Endothelial cell of umbilical vein (primary cell): ENCODE measurements at regions not wholly inside any gene's neighbourhood (a gene's known extent, or its start where the extent isn't known, plus 50 kb on each side); places are given as distances from the start of the nearest gene placed in this dataset.
A peak's percentile ranks its signal among the peaks of the same experiment; 100 is the strongest.

ENCODE experiments used
- BruUV-seq: library from RNA; stranded (reverse); fragments of 400-500 nt; replicated peaks from 2 replicates; lab custom pipeline; 2021; lab: Mats Ljungman, UMichigan
- CTCF ChIA-PET: fragments of 300-600, 350-600 bp; sonication (Branson Sonifier 250); formaldehyde crosslinking; loops from one replicate; lab custom pipeline; 2021; ENCODE audit warnings: antibody characterized with exemption, inconsistent platforms; lab: Charles Lee
- POLR2A ChIA-PET: fragments of 300-600, 350-600 bp; sonication (Branson Sonifier 250); formaldehyde crosslinking; loops from one replicate; lab custom pipeline; 2021; ENCODE audit warnings: antibody characterized with exemption, inconsistent platforms; lab: Charles Lee
- DNase-seq: peaks from one replicate; pipeline ENCODE4 v3.0.0-alpha.2; 2011; ENCODE audit warnings: low read depth, low spot score
- FAIRE-seq: peaks from 2 replicates; lab custom pipeline; 2011; peaks lifted over from hg19 to GRCh38; lab: Jason Lieb, UNC
- H2AFZ ChIP-seq: 2 replicates; pipeline ENCODE4 v1.6.0; 2012; ENCODE audit warnings: low read depth, low read length, control low read depth, inconsistent platforms
- H3K27ac ChIP-seq: 2 replicates; pipeline ENCODE4 v1.5.1; 2011; ENCODE audit warnings: low read depth, mild to moderate bottlenecking, control low read depth, low read length, moderate library complexity; ENCODE audit not compliant: insufficient read depth
- H3K27me3 ChIP-seq, 2 experiments: 2 replicates each; pipeline versions ENCODE4 v1.6.0 to v1.6.1; 2011; ENCODE audit warnings: low read length in 2 of 2, mixed read lengths in 1 of 2; ENCODE audit not compliant: control insufficient read depth in 2 of 2, insufficient read depth in 2 of 2
- H3K36me3 ChIP-seq, 2 experiments: 2 replicates in 1 of 2; 3 replicates in 1 of 2; pipeline ENCODE4 v1.5.1; 2011; ENCODE audit warnings: low read length in 2 of 2, mild to moderate bottlenecking in 1 of 2, moderate library complexity in 1 of 2; ENCODE audit not compliant: control insufficient read depth in 2 of 2, insufficient read depth in 2 of 2; ENCODE audit errors: extremely low read depth in 1 of 2
- H3K4me1 ChIP-seq: 3 replicates; pipeline ENCODE4 v1.5.1; 2011; ENCODE audit warnings: mild to moderate bottlenecking, low read length; ENCODE audit not compliant: control insufficient read depth, insufficient read depth; ENCODE audit errors: extremely low read depth
- H3K4me2 ChIP-seq: 2 replicates; pipeline ENCODE4 v1.6.1; 2011; ENCODE audit warnings: low read length, control low read depth, mixed read lengths; ENCODE audit not compliant: insufficient read depth
- H3K4me3 ChIP-seq, 3 experiments: fragments of 200-600 bp in 1 of 3; sonication (generic), shearing (Covaris generic) in 1 of 3; replicated peaks in 1 of 3; 2 replicates each; pipeline ENCODE4 v1.5.1; 2011 to 2016; ENCODE audit warnings: control low read depth in 3 of 3, low read length in 3 of 3, mild to moderate bottlenecking in 2 of 3, inconsistent platforms in 1 of 3, low read depth in 1 of 3, moderate library complexity in 1 of 3; ENCODE audit not compliant: insufficient read depth in 1 of 3
- H3K79me2 ChIP-seq: 2 replicates; pipeline ENCODE4 v1.6.0; 2012; ENCODE audit warnings: low read length, inconsistent platforms; ENCODE audit not compliant: control insufficient read depth, insufficient read depth
- H3K9ac ChIP-seq: replicated peaks from 2 replicates; pipeline ENCODE3; 2011; ENCODE audit warnings: low read length, control low read depth; ENCODE audit not compliant: insufficient read depth; ENCODE audit errors: extremely low read depth
- H3K9me1 ChIP-seq: replicated peaks from 3 replicates; pipeline ENCODE4 v1.6.0; 2011; ENCODE audit warnings: mild to moderate bottlenecking, low read length; ENCODE audit not compliant: control insufficient read depth, insufficient read depth; ENCODE audit errors: extremely low read depth
- H3K9me3 ChIP-seq: replicated peaks from 2 replicates; pipeline ENCODE4 v1.5.1; 2012; ENCODE audit warnings: low read length, inconsistent platforms; ENCODE audit not compliant: control insufficient read depth, insufficient read depth
- H4K20me1 ChIP-seq: replicated peaks from 2 replicates; pipeline ENCODE3; 2011; ENCODE audit warnings: mild to moderate bottlenecking, low read length; ENCODE audit not compliant: control insufficient read depth, insufficient read depth; ENCODE audit errors: extremely low read depth
- CTCF ChIP-seq, 2 donors: IDR thresholded peaks; 1 replicate in 1 of 2; 2 replicates in 1 of 2; pipeline ENCODE4 v1.5.1; 2011; ENCODE audit warnings: low read length in 2 of 2, mild to moderate bottlenecking in 2 of 2, moderate library complexity in 2 of 2, control low read depth in 1 of 2, inconsistent platforms in 1 of 2, low read depth in 1 of 2; ENCODE audit not compliant: insufficient read depth in 1 of 2; ENCODE audit errors: extremely low read depth in 1 of 2
- EZH2 ChIP-seq: IDR thresholded peaks from 2 replicates; pipeline ENCODE4 v1.6.1; 2012; ENCODE audit warnings: borderline replicate concordance, low read depth, mild to moderate bottlenecking, moderate library complexity, low read length, inconsistent platforms; ENCODE audit not compliant: severe bottlenecking
- FOS ChIP-seq: IDR thresholded peaks from 2 replicates; pipeline ENCODE4 v1.6.1; 2011; ENCODE audit warnings: mild to moderate bottlenecking, low read length, moderate library complexity, borderline replicate concordance; ENCODE audit not compliant: insufficient read depth
- GATA2 ChIP-seq: IDR thresholded peaks from 2 replicates; pipeline ENCODE4 v1.7.0; 2011; ENCODE audit warnings: low read depth, mild to moderate bottlenecking, moderate library complexity, mixed read lengths, low read length; ENCODE audit not compliant: insufficient read length, insufficient read depth
- JUN ChIP-seq: IDR thresholded peaks from 2 replicates; pipeline ENCODE4 v1.6.1; 2011; ENCODE audit warnings: borderline replicate concordance, low read depth; ENCODE audit not compliant: insufficient read length, insufficient read depth
- MAX ChIP-seq: IDR thresholded peaks from 2 replicates; pipeline ENCODE4 v1.6.1; 2011; ENCODE audit not compliant: insufficient read depth, insufficient read length
- MYC ChIP-seq: IDR thresholded peaks from one replicate; pipeline ENCODE4 v1.6.1; 2011; ENCODE audit warnings: mild to moderate bottlenecking, low read depth, low read length
- POLR2A ChIP-seq: IDR thresholded peaks from 2 replicates; pipeline ENCODE4 v1.6.1; 2012; ENCODE audit warnings: low read depth, mild to moderate bottlenecking, control low read depth, low read length
- POLR2AphosphoS5 ChIP-seq: IDR thresholded peaks from 2 replicates; pipeline ENCODE4 v1.6.1; 2012; ENCODE audit warnings: low read depth, mild to moderate bottlenecking, control low read depth, low read length, moderate library complexity; ENCODE audit not compliant: insufficient read depth
- dilution Hi-C: fragments of 300-500 bp; cut with MboI; formaldehyde crosslinking; loops from one replicate; pipeline ENCODE4 v1.15.0; 2019; ENCODE audit warnings: low sequenced_read_pairs; ENCODE audit not compliant: extremely low pct_ligation_motif_present
- intact Hi-C: fragments of 100-400 bp; cut with micrococcal nuclease; formaldehyde crosslinking; loops from one replicate; pipeline ENCODE4 v1.10.0; 2022

GRCh38 chr17:65290056-65290455, 152.9 kb downstream of the RGS9 start:
- ChIA-PET POLR2A (no interaction called here), CTCF (interaction anchor here (7.6 kb wide), 1 partner anchor 875 kb away, joined by 119 read pairs; no protein-coding TSS in a partner anchor)
- Histone ChIP-seq H4K20me1 (no peaks in the 10 kb centered on the region), H3K9me1 (no peaks in the 10 kb centered on the region), H3K27me3 (no peaks in the 10 kb centered on the region), H3K4me3 (no peak overlapping the region), H3K9me3 (no peaks in the 10 kb centered on the region), H3K36me3 (no peaks in the 10 kb centered on the region), H3K27ac (no peak overlapping the region), H3K9ac (no peak overlapping the region), H2AFZ (peak overlapping the region; percentile 9), H3K4me2 (peak overlapping the region; percentile 50), H3K79me2 (no peaks in the 10 kb centered on the region), H3K4me1 (peaks cover 24% of the 10 kb centered on the region)
- TF ChIP-seq GATA2 (peak; percentile 84), CTCF (IDR thresholded peaks at IDR 0.05; ENCODE audit: extremely low read depth in 1 of 2, insufficient read depth in 1 of 2, low read depth in 1 of 2, low read length in 2 of 2) (no peak)
- intact Hi-C loops (loop anchor here (5.0 kb wide), 1 partner anchor 627 kb away; no protein-coding TSS in a partner anchor), dilution Hi-C loops (no loop called here)
- FAIRE-seq (peak; percentile 58), DNase-seq (peak; percentile 47)
- no TSS peak for BruUV-seq

GRCh38 chr17:65287040-65287439, 149.9 kb downstream of the RGS9 start:
- H3K4me1 ChIP-seq, result peaks cover 27% of the 10 kb centered on the region
- no peak for DNase-seq
- dilution Hi-C loops, result no loop called here
- no peak overlapping the region for H2AFZ ChIP-seq
- no peak overlapping the region for H3K4me3 ChIP-seq
- H3K4me2 ChIP-seq, result no peak overlapping the region
- H3K36me3 ChIP-seq, result no peaks in the 10 kb centered on the region
- no peaks in the 10 kb centered on the region for H3K9me3 ChIP-seq
- TF ChIP-seq POLR2AphosphoS5, result no peak
- TF ChIP-seq POLR2A, result no peak
- TF ChIP-seq FOS, result no peak
- no peak for TF ChIP-seq MYC
- no peak for TF ChIP-seq GATA2
- no peak for TF ChIP-seq MAX
- TF ChIP-seq CTCF (IDR thresholded peaks at IDR 0.05; ENCODE audit: extremely low read depth in 1 of 2, insufficient read depth in 1 of 2, low read depth in 1 of 2, low read length in 2 of 2), result no peak
- TF ChIP-seq JUN, result no peak
- no peak for TF ChIP-seq EZH2
- no peak overlapping the region for H3K27ac ChIP-seq
- no peak for FAIRE-seq
- no TSS peak for BruUV-seq
- H3K9ac ChIP-seq, result no peak overlapping the region
- H3K27me3 ChIP-seq, result no peaks in the 10 kb centered on the region
- H3K79me2 ChIP-seq, result no peaks in the 10 kb centered on the region
- H3K9me1 ChIP-seq, result no peaks in the 10 kb centered on the region
- intact Hi-C loops, result no loop called here
- POLR2A ChIA-PET, result no interaction called here
- no peaks in the 10 kb centered on the region for H4K20me1 ChIP-seq
- CTCF ChIA-PET, result interaction anchor here (1.0 to 1.5 kb wide), 2 partner anchors 10 to 55 kb away, joined by 3 to 5 read pairs; no protein-coding TSS in a partner anchor
